ENCODE measurements at regions not wholly inside any gene's neighbourhood (a gene's known extent, or its start where the extent isn't known, plus 50 kb on each side); places are given as distances from the start of the nearest gene placed in this dataset.

- no peak for TF ChIP-seq CTCF (IDR thresholded peaks at IDR 0.05)
- TF ChIP-seq POLR2AphosphoS5 (IDR thresholded peaks at IDR 0.05) = no peak
These were observed 291.1 kb downstream of the MTX2 start for GRCh38 chr2:176560296-176560695.

Measured in stomach (tissue), 4 donors.